ENCODE measurements at regions not wholly inside any gene's neighbourhood (a gene's known extent, or its start where the extent isn't known, plus 50 kb on each side); places are given as distances from the start of the nearest gene placed in this dataset.

- no peak for FAIRE-seq
- no TSS peak for BruUV-seq (replicated peaks)
- H3K27ac ChIP-seq (ENCODE audit: control insufficient read depth, insufficient read depth) = no peak overlapping the region
- no peak overlapping the region for H3K4me3 ChIP-seq
- no peaks in the 10 kb centered on the region for H4K20me1 ChIP-seq (ENCODE audit: control insufficient read depth, insufficient read depth)
- H3K36me3 ChIP-seq (ENCODE audit: control insufficient read depth in 2 of 2, insufficient read depth in 2 of 2, low read length in 1 of 2) = no peaks in the 10 kb centered on the region
- ChIA-PET CTCF (no interaction called here), POLR2A (no interaction called here), RAD21 (ENCODE audit: unreplicated experiment) (no interaction called here), SMC1A (ENCODE audit: uncharacterized antibody, unreplicated experiment) (no interaction called here)
- H3K9ac ChIP-seq (ENCODE audit: control insufficient read depth, insufficient read depth, low read length) = no peak overlapping the region
- DNase-seq (ENCODE audit: low read depth, low spot score) = no peak
- ATAC-seq = no peak
- H3K4me2 ChIP-seq (ENCODE audit: control insufficient read depth, insufficient read depth) = no peak overlapping the region
- WGBS (ENCODE audit: insufficient coverage, insufficient replicate concordance, low lambda C conversion rate, missing lambda C conversion rate) = 0% methylated on average over 3 of the region's 3 CpGs
- TF ChIP-seq POLR2AphosphoS5 (IDR thresholded peaks at IDR 0.05; ENCODE audit: low read length) (no peak), SREBF2 (IDR thresholded peaks at IDR 0.05; ENCODE audit: low read length) (no peak), ETV6 (conservative IDR thresholded peaks at IDR 0.05 in 1 of 2, IDR thresholded peaks at IDR 0.05 in 1 of 2; ENCODE audit: borderline replicate concordance in 1 of 2, low read depth in 1 of 2) (no peak), IKZF1 (conservative IDR thresholded peaks at IDR 0.05) (no peak), EGR1 (IDR thresholded peaks at IDR 0.05; ENCODE audit: borderline replicate concordance in 1 of 2, low read depth in 2 of 2, low read length in 2 of 2) (no peak), STAT1 (conservative IDR thresholded peaks at IDR 0.05) (no peak), MXI1 (IDR thresholded peaks at IDR 0.05; ENCODE audit: low read depth, low read length) (no peak), IKZF2 (IDR thresholded peaks at IDR 0.05) (no peak), SIX5 (IDR thresholded peaks at IDR 0.05; ENCODE audit: low read depth, low read length, severe bottlenecking) (no peak), RELB (IDR thresholded peaks at IDR 0.05; ENCODE audit: low read depth) (no peak)
- H3K4me1 ChIP-seq (ENCODE audit: control insufficient read depth, insufficient read depth, low read length) = no peaks in the 10 kb centered on the region
- in situ Hi-C loops (cut with MboI) (no loop called here), intact Hi-C loops (cut with micrococcal nuclease; ENCODE audit: unreplicated experiment) (no loop called here)
- H3K79me2 ChIP-seq (ENCODE audit: control insufficient read depth, insufficient read depth, low read length) = no peaks in the 10 kb centered on the region
- H3K27me3 ChIP-seq (replicated peaks in 1 of 2; ENCODE audit: control insufficient read depth in 2 of 2, insufficient read depth in 2 of 2, low read length in 1 of 2) = no peaks in the 10 kb centered on the region; a peak in 1 of 4 replicates
- no peaks in the 10 kb centered on the region for H3K9me3 ChIP-seq (replicated peaks; ENCODE audit: control insufficient read depth, insufficient read depth, low read length)
- H2AFZ ChIP-seq (ENCODE audit: control insufficient read depth, low read depth, low read length) = no peak overlapping the region
Observed at GRCh38 chr1:184276416-184276815, 110.4 kb upstream of the C1orf21 start.

All from GM12878 (cell line).